Kidney epithelial cell (primary cell): ENCODE measurements at regions not wholly inside any gene's neighbourhood (a gene's known extent, or its start where the extent isn't known, plus 50 kb on each side); places are given as distances from the start of the nearest gene placed in this dataset.

Source experiments
- DNase-seq: peaks from one replicate; pipeline ENCODE4 v3.0.0-alpha.2; 2010; ENCODE audit warnings: low read depth
- H3K27me3 ChIP-seq: 2 replicates; pipeline ENCODE4 v1.6.0; 2011; ENCODE audit warnings: low read length; ENCODE audit not compliant: control insufficient read depth, insufficient read depth
- H3K36me3 ChIP-seq: 2 replicates; pipeline ENCODE4 v1.5.1; 2011; ENCODE audit warnings: low read length; ENCODE audit not compliant: control insufficient read depth, insufficient read depth
- H3K4me3 ChIP-seq: 2 replicates; pipeline ENCODE4 v1.5.1; 2011; ENCODE audit warnings: low read depth, mild to moderate bottlenecking, control low read depth, low read length
- TF ChIP-seq, protein P1 (sequence below): IDR thresholded peaks from 2 replicates; pipeline ENCODE4 v1.5.1; 2011; ENCODE audit warnings: mild to moderate bottlenecking, moderate library complexity, low read length, control low read depth, inconsistent platforms; ENCODE audit not compliant: insufficient read depth, poor library complexity, severe bottlenecking

DNA sequence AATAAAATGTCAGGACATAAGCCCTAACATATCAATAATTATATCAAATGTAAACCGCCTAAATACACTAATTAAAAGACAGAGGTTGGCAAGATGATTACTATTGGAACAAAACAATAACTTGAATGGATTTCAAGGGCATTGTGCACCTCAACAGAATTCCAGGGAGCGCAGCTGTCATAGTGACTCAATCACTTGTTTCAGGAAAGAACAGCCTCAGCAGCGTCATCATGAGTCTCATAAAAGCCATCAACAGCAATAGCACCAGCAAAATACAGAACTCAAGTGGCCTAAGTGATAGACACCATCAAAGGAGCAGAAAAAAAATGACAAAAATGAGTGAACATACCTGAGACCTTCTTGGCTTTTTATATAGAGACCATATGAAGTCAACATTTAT lies 632.7 kb upstream of the NR5A2 start:
- DNase-seq = no peak
- Histone ChIP-seq H3K36me3 (no peaks in the 10 kb centered on the region), H3K4me3 (no peak overlapping the region), H3K27me3 (no peaks in the 10 kb centered on the region)
- TF ChIP-seq, protein P1, sequence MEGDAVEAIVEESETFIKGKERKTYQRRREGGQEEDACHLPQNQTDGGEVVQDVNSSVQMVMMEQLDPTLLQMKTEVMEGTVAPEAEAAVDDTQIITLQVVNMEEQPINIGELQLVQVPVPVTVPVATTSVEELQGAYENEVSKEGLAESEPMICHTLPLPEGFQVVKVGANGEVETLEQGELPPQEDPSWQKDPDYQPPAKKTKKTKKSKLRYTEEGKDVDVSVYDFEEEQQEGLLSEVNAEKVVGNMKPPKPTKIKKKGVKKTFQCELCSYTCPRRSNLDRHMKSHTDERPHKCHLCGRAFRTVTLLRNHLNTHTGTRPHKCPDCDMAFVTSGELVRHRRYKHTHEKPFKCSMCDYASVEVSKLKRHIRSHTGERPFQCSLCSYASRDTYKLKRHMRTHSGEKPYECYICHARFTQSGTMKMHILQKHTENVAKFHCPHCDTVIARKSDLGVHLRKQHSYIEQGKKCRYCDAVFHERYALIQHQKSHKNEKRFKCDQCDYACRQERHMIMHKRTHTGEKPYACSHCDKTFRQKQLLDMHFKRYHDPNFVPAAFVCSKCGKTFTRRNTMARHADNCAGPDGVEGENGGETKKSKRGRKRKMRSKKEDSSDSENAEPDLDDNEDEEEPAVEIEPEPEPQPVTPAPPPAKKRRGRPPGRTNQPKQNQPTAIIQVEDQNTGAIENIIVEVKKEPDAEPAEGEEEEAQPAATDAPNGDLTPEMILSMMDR = no peak

DNA sequence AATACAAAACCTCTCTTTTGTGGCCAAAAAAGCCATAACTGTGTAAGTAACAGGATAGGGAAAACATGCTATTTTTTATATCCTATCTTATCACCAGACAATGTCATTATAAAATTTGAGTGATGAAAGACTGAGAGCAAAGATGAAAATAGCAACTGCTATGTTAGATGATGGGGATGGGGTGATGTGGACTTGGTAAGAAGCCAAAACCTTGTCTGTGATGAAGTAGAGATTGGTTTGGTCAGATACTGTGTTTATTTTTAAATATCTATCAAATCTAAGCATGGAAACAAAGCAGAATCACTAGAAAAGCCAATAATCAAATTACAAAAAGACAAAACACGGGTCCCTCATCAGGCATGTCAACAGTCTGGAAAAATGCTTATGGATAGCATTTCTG lies 631.1 kb upstream of the NR5A2 start:
- no peak for DNase-seq
- TF ChIP-seq, protein P1 = no peak
- Histone ChIP-seq H3K4me3 (no peak overlapping the region), H3K27me3 (no peaks in the 10 kb centered on the region), H3K36me3 (no peaks in the 10 kb centered on the region)

DNA sequence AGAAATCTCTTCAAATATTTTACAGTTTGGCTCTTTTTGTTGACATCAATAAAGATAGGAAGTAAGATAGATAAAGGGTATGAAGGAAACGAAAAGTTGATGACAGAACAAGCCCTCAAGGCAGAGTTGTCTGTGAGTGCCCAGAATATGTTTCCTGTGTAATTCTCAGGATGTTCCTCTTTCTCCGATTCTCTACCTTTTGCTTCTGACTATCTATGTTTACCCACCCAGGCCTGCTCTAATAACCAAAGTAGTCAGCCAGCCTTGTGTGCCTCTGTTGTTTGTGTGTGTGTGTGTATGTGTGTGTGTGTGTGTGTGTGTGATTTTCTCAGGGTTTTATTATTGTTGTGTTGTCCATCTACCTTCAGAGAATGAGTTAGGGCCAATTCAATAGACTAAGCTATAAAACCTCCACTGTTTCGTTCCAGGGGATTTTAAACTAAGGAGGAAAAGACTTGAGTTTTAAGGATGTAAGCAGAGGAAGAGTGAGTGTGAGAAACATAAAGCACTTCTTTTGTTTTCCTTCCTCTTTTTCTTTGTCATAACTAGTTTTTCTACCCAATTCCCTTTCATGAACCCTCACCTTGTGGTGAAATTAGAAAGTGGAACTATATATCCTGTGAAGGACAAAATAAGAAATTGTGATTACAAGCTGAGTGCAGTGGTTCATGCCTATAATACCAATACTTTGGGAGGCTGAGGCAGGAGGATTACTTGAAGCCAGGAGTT lies 627.4 kb upstream of the NR5A2 start:
- TF ChIP-seq, protein P1 = no peak
- no peaks in the 10 kb centered on the region for H3K36me3 ChIP-seq
- H3K27me3 ChIP-seq = no peaks in the 10 kb centered on the region

DNA sequence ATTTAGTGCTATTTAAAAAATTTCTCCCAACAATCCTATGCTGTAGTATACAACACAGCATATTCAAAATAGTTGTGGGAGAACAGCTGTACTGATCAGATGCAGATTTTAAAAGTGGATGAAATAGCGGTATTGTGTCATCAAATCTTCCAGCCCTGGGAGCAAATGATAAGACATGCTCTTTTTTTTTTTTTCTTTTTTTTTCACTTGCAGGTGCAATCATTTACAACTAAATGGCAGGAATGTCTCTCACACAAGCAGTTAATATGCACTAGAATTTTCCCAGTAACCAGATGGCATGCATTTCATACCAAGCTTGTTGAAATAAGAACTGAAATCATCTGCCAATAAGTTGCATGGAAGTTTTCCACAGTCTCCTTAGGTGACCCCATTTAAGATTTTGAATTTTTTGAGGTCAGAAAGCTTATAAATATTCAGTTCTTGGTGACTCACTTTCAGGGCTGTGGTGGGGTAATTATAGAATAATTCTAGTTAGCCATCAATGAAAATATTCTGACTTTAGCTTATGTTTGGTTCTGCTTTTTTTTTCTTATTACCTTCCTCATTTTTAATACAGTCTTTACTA lies 623.9 kb upstream of the NR5A2 start:
- no peak for DNase-seq
- H3K36me3 ChIP-seq = no peaks in the 10 kb centered on the region
- no peaks in the 10 kb centered on the region for H3K27me3 ChIP-seq
- no peak overlapping the region for H3K4me3 ChIP-seq
- TF ChIP-seq, protein P1 = no peak

More for the DNA sequence above, 627.4 kb upstream of the NR5A2 start:
- H3K4me3 ChIP-seq = no peak overlapping the region
- DNase-seq = no peak

DNA sequence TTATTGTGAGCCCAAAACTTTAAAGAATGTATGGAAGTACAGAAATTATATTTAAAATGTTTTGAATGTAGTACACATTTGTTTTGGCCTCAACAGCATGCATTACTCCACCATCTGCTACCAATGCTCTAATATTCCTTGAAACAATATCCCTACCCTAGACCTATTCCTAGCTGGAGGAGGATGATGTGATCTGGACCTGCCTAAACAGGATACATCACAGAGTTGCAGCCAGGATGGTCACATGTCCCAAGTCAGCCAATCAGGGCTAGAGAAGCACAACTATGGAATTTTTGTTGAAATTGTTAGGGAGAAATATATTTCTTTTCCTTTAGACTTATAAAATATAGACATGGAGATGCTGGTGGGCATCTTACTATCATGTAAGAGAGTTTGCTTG lies 623.3 kb upstream of the NR5A2 start:
- TF ChIP-seq, protein P1 = no peak
- DNase-seq = no peak
- H3K36me3 ChIP-seq = no peaks in the 10 kb centered on the region
- no peaks in the 10 kb centered on the region for H3K27me3 ChIP-seq
- no peak overlapping the region for H3K4me3 ChIP-seq

DNA sequence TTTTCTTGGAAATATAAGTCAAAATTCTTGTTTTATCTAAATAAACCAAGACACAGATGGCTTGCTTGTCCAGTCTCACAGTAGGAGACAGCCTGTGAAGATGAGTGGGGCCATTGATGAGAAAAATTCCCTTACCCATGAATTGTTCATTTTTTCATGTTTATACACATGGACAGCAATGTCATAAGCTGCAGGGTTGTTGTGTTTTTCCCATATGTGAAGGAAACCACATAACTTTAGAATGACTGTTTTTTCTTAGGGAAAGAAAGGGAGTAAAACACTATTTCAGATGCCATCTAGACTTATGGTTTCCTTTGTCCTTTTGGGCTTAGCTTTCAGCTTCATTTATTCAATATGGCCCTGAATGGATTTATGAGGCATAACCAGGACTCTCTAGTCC lies 622.5 kb upstream of the NR5A2 start:
- no peaks in the 10 kb centered on the region for H3K27me3 ChIP-seq
- no peak for DNase-seq
- H3K36me3 ChIP-seq = no peaks in the 10 kb centered on the region
- no peak overlapping the region for H3K4me3 ChIP-seq
- TF ChIP-seq, protein P1 = no peak
